ENCODE measurements at regions not wholly inside any gene's neighbourhood (a gene's known extent, or its start where the extent isn't known, plus 50 kb on each side); places are given as distances from the start of the nearest gene placed in this dataset.
A peak's percentile ranks its signal among the peaks of the same experiment; 100 is the strongest.
"Not testable (repeated sequence)": the region's sequence is repeated elsewhere in the genome, so short reads cannot be mapped to it uniquely, and the experiment has no call there.

GRCh38 chr1:245102149-245102548, 52.6 kb upstream of the KIF26B start:
- DNase-seq: not testable (repeated sequence)

- DNase-seq: no peak
Measured at GRCh38 chr1:245099401-245099800, 55.4 kb upstream of the KIF26B start.

DNA sequence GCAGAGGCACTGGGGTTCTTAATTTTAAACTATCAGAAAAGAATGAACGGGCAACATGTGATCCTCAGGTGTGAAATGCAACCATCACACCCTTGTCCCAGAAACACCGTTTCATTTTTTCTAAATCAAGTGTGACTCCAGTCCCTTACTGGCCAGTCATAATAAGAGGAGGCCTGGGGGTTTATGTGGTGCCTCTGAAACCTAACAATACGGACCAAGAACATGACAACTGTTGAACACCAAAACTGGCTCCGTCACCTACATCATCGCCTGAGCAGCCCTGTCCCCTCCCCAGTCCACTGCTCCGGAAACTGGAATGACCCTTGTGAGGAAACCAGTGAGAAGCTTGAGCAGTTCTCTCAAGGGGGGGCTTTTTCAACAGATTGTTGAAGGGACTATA, 55.9 kb upstream of the KIF26B start:
- no peak for DNase-seq

- DNase-seq: no peak
Measured at GRCh38 chr1:245096311-245097066, 58.3 kb upstream of the KIF26B start.

- no peak for DNase-seq
Measured at GRCh38 chr1:245095903-245096302, 58.9 kb upstream of the KIF26B start.

- no peak for DNase-seq
Measured at GRCh38 chr1:245094954-245095353, 59.8 kb upstream of the KIF26B start.

DNA sequence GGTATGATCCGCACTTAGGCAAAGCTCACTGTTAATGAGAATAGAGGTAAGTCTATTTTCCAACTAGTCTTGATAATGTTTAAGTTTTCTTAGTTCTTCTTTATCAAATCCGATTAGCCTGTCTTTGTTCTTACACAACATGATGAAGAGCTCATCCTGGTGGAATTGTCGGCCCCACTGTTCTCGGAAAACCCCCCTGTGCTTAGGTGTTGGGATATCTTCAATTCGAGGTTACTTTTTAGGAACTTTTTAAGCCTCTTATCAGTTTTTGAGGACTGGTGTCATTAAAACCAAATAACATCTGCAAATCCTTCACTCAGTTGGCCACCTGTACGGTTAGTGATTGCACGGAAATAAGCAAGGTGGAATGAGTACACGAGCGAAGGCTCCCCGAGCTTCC, 60.7 kb upstream of the KIF26B start:
- no peak for DNase-seq

DNA sequence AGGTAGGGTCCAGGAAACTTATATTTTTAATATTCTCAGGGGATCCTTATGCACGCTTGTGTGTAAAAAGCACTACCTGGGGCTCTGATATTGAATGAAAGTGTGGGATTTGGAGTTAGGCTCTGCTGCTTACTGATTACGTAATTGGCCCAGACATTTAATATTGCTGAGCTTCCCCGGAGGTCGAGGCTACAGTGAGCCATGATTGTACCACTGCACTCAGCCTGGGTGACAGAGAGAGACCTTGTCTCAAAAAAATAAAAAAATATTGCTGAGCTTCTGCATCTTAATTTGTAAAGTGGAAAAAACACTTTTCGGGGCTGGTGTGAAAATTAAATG, 62.2 kb upstream of the KIF26B start:
- DNase-seq: no peak

GRCh38 chr1:245091818-245092637, 62.8 kb upstream of the KIF26B start:
- DNase-seq: peak; percentile 17 to 45 (median 30)

DNA sequence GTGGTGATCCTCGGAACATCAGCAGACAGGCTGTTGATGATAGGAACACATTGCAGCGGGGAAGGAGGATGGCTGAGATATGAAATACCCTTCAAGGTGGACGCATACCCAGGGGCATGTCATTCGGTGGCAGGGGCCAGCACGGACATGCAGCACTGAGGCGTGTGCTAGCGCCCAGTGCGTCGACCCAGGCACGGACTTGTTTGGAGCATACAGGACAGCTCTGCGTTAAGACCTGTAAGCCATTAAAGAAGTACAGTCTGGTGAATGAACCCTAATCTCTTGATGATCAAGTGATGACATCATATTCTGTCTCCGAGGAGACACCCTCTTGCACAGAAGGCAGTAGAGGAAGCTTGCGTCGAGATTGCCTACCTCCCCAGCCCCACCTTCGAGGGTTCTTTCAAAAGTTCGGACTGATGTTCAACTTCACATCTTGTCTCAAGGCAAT, 63.6 kb upstream of the KIF26B start:
- DNase-seq: no peak

DNA sequence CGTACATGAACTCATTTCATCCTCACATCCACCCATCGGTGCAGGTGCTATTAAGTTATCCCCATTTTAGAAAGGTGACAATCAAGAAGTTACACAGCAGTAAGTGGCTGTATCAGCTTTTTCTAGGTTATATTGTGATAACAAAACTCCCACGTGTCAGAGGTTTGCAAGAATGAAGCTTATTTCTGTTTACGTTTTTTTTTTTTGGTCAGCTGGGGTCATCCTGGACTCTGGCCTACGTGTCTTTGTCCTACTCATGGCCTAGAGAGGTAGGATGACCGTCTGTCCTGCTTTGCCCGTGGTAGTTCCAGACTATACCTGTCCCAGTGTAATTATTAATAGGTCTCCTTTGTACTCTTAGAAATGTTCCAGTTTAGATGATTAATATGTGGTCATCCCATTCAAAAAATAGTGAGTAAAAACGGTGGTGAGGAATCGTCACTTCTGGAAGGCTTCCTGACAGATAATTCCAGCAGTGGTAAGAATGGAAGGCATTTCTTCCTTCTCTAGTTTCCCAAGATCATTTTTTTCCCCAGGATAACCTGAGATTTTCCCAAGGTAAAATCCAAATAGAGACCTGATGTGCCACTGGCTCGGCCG, 64.2 kb upstream of the KIF26B start:
- DNase-seq: no peak

GRCh38 chr1:245087723-245088122, 67.1 kb upstream of the KIF26B start:
- DNase-seq: no peak

DNA sequence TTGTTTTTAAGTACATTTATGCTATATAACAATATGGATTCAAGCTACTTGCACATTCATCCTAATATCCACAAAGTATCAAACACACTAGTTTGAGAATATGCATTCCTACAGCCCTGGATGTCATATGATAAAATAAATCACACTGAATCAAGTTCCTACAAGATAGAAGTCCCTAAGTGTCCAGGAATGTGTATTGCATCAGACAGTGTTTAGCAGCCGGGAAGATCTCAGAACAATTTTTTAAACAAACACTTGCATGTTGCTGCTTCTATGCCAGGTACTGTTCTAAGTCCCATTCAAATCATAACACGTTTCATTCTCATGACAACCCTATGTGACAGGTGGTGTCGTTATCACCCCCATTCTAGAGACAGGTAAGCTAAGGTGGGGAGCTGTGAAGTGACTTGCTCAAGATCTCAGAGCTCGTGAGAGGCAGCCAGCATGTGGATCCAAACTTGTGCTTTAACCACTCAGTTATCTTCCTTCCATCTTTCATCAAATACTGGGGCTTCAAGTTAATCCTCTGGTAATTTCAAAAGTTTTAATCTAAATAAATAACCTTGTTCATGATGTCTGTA, 68.3 kb upstream of the KIF26B start:
- no peak for DNase-seq

DNA sequence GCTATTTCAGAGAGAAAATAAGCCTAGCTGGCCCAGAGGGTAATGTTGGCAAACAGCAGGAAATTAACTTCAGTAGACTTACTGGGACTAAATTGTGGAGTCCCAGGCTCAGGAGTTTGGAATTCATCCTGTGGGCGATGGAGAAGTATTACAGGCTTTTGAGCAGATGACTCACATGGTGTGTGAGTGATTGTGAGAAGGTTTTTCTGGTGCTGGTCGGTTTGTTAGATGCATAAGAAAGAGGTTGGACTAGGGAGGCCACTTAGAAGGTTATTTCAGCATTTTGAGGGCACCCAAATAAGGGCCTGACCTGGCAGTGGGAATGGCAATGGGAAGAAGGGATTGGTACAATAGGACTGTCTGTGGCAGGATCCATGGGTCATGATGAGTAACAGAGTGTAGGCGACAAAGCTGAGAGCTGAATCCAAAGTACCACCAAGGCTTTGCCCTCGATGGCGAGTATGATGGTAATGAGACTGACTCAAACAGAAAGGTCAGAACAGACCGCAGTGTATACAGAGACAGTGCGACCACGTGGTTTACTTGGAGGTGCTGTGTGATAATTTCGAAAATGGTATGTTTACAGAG, 69.2 kb upstream of the KIF26B start:
- DNase-seq: peak; percentile 15 to 49 (median 38)

DNA sequence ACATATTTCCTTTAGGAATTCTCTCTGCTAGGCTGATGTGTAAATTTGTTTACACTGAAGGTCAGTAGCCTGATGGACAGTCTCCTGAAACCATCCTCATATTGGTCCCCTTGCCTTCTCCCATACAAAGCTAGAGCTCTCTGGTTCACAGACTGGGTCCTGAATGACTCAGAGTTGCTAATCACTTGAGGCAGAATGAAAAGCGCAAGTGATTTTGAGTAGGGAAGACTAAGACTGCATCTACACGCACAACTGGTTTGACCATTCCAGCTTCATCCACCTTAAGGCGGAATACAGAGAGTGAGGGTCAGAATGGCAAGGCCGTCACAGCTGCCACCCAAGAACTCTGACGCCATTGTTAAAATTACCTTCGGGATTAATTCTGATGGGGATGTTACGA, 70.2 kb upstream of the KIF26B start:
- DNase-seq: no peak

GRCh38 chr1:245079021-245079609, 75.7 kb upstream of the KIF26B start:
- DNase-seq: peak; percentile 32 to 60 (median 43)

GRCh38 chr1:245074898-245075297, 79.9 kb upstream of the KIF26B start:
- no peak for DNase-seq

- peak in 2 of 4 experiments; percentile 21 to 32 for DNase-seq
Measured at GRCh38 chr1:245074232-245074747, 80.5 kb upstream of the KIF26B start.

- no peak for DNase-seq
Measured at GRCh38 chr1:245070836-245071615, 83.8 kb upstream of the KIF26B start.

GRCh38 chr1:245067257-245067656, 87.5 kb upstream of the KIF26B start:
- no peak for DNase-seq

GRCh38 chr1:245062741-245063305, 92.0 kb upstream of the KIF26B start:
- no peak for DNase-seq
